ENCODE measurements at regions not wholly inside any gene's neighbourhood (a gene's known extent, or its start where the extent isn't known, plus 50 kb on each side); places are given as distances from the start of the nearest gene placed in this dataset.

GRCh38 chr1:199223936-199224335 is 585.1 kb downstream of the PTPRC start:
- ATAC-seq: no peak

DNA sequence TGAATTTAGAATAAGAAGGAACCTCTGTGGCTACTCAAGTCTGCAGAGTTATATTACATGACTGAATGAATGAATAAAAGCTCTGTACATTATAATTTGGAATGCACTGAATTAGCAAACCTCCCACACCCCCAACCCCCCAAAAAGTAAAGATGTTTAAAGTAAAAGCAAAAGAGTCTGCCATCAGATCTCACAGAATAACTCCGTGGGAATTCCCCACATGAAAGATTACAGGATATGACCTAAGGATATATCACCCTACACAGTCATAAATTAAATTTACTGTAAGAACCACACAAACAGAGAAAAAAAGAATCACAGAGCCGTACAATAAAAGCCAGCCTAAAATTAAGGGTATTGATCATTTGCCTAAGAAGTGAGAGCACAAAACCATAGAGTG is 587.3 kb downstream of the PTPRC start:
- TF ChIP-seq CSRNP3 (CRISPR knock-in tag; IDR thresholded peaks at IDR 0.05): no peak
- TF ChIP-seq POU6F1 (CRISPR knock-in tag; IDR thresholded peaks at IDR 0.05; ENCODE audit: borderline replicate concordance, low read depth): peak; percentile 42; the same call in 1 of the 2 replicates
- TF ChIP-seq TOX (CRISPR knock-in tag; IDR thresholded peaks at IDR 0.05; ENCODE audit: borderline replicate concordance): peak; percentile 62; the same call in 1 of the 2 replicates
- ATAC-seq: peak; percentile 87

More at GRCh38 chr1:199223936-199224335, 585.1 kb downstream of the PTPRC start:
- TF ChIP-seq ZNF8 (CRISPR knock-in tag; IDR thresholded peaks at IDR 0.05): no peak
- TF ChIP-seq, protein P1, sequence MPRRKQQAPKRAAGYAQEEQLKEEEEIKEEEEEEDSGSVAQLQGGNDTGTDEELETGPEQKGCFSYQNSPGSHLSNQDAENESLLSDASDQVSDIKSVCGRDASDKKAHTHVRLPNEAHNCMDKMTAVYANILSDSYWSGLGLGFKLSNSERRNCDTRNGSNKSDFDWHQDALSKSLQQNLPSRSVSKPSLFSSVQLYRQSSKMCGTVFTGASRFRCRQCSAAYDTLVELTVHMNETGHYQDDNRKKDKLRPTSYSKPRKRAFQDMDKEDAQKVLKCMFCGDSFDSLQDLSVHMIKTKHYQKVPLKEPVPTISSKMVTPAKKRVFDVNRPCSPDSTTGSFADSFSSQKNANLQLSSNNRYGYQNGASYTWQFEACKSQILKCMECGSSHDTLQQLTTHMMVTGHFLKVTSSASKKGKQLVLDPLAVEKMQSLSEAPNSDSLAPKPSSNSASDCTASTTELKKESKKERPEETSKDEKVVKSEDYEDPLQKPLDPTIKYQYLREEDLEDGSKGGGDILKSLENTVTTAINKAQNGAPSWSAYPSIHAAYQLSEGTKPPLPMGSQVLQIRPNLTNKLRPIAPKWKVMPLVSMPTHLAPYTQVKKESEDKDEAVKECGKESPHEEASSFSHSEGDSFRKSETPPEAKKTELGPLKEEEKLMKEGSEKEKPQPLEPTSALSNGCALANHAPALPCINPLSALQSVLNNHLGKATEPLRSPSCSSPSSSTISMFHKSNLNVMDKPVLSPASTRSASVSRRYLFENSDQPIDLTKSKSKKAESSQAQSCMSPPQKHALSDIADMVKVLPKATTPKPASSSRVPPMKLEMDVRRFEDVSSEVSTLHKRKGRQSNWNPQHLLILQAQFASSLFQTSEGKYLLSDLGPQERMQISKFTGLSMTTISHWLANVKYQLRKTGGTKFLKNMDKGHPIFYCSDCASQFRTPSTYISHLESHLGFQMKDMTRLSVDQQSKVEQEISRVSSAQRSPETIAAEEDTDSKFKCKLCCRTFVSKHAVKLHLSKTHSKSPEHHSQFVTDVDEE (CRISPR knock-in tag; IDR thresholded peaks at IDR 0.05): no peak
- TF ChIP-seq, protein P2, sequence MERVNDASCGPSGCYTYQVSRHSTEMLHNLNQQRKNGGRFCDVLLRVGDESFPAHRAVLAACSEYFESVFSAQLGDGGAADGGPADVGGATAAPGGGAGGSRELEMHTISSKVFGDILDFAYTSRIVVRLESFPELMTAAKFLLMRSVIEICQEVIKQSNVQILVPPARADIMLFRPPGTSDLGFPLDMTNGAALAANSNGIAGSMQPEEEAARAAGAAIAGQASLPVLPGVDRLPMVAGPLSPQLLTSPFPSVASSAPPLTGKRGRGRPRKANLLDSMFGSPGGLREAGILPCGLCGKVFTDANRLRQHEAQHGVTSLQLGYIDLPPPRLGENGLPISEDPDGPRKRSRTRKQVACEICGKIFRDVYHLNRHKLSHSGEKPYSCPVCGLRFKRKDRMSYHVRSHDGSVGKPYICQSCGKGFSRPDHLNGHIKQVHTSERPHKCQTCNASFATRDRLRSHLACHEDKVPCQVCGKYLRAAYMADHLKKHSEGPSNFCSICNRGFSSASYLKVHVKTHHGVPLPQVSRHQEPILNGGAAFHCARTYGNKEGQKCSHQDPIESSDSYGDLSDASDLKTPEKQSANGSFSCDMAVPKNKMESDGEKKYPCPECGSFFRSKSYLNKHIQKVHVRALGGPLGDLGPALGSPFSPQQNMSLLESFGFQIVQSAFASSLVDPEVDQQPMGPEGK (CRISPR knock-in tag; IDR thresholded peaks at IDR 0.05; ENCODE audit: borderline replicate concordance): no peak
- no peak for TF ChIP-seq PPARA (CRISPR knock-in tag; IDR thresholded peaks at IDR 0.05; ENCODE audit: borderline replicate concordance)
- TF ChIP-seq ZFP30 (CRISPR knock-in tag; IDR thresholded peaks at IDR 0.05): no peak
- no peak for TF ChIP-seq ESRRG (CRISPR knock-in tag; IDR thresholded peaks at IDR 0.05)
- no peak for TF ChIP-seq RARB (CRISPR knock-in tag; IDR thresholded peaks at IDR 0.05)
- TF ChIP-seq OSR1 (CRISPR knock-in tag; IDR thresholded peaks at IDR 0.05): no peak
- no peak for TF ChIP-seq GLIS3 (CRISPR knock-in tag; IDR thresholded peaks at IDR 0.05)
- TF ChIP-seq, protein P3, sequence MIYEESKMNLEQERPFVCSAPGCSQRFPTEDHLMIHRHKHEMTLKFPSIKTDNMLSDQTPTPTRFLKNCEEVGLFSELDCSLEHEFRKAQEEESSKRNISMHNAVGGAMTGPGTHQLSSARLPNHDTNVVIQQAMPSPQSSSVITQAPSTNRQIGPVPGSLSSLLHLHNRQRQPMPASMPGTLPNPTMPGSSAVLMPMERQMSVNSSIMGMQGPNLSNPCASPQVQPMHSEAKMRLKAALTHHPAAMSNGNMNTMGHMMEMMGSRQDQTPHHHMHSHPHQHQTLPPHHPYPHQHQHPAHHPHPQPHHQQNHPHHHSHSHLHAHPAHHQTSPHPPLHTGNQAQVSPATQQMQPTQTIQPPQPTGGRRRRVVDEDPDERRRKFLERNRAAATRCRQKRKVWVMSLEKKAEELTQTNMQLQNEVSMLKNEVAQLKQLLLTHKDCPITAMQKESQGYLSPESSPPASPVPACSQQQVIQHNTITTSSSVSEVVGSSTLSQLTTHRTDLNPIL (CRISPR knock-in tag; IDR thresholded peaks at IDR 0.05; ENCODE audit: low read depth): no peak
- no peak for TF ChIP-seq ISL1 (CRISPR knock-in tag; IDR thresholded peaks at IDR 0.05)
- no peak for TF ChIP-seq CSRNP3 (CRISPR knock-in tag; IDR thresholded peaks at IDR 0.05)
- no peak for TF ChIP-seq POU6F1 (CRISPR knock-in tag; IDR thresholded peaks at IDR 0.05; ENCODE audit: borderline replicate concordance, low read depth)
- no peak for TF ChIP-seq ZC3H10 (CRISPR knock-in tag; IDR thresholded peaks at IDR 0.05)

DNA sequence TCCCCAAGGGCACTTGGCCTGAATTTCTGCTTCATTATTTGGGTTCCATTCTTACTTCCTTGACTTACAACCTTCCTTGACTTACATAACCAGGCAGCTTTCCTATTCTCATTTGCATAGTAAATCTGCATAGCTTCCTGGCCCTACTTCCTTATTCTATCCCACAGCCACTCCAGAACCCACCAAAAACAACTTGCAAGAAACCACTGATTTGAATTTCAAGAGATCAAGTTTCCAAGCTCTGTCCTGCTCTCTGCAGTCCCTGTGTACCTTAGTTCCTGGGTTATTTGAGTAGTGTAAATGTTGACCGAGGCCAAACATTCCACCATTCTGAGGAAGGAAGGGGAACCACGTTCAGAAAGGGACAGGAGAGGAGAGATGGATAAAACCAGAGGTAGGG is 603.3 kb downstream of the PTPRC start:
- ATAC-seq: no peak
- TF ChIP-seq, protein P2 (CRISPR knock-in tag; IDR thresholded peaks at IDR 0.05; ENCODE audit: borderline replicate concordance): no peak
- TF ChIP-seq PPARA (CRISPR knock-in tag; IDR thresholded peaks at IDR 0.05; ENCODE audit: borderline replicate concordance) (no peak), GLIS3 (CRISPR knock-in tag; IDR thresholded peaks at IDR 0.05) (no peak), CSRNP3 (CRISPR knock-in tag; IDR thresholded peaks at IDR 0.05) (no peak), TCF4 (CRISPR knock-in tag; IDR thresholded peaks at IDR 0.05; ENCODE audit: borderline replicate concordance) (no peak), ZC3H10 (CRISPR knock-in tag; IDR thresholded peaks at IDR 0.05) (no peak)
- TF ChIP-seq, protein P1 (CRISPR knock-in tag; IDR thresholded peaks at IDR 0.05): no peak
